ENCODE measurements at regions not wholly inside any gene's neighbourhood (a gene's known extent, or its start where the extent isn't known, plus 50 kb on each side); places are given as distances from the start of the nearest gene placed in this dataset.

GRCh38 chr5:165448753-165449152 is 1943.3 kb downstream of the MAT2B start:
- Histone ChIP-seq H3K4me3 (ENCODE audit: insufficient read depth, low read depth, low read length) (no peak overlapping the region), H3K36me3 (replicated peaks; ENCODE audit: control insufficient read depth, insufficient read depth, low read length) (no peaks in the 10 kb centered on the region), H3K27me3 (ENCODE audit: control insufficient read depth, insufficient read depth, low read length) (no peaks in the 10 kb centered on the region)
- no peak for DNase-seq

DNA sequence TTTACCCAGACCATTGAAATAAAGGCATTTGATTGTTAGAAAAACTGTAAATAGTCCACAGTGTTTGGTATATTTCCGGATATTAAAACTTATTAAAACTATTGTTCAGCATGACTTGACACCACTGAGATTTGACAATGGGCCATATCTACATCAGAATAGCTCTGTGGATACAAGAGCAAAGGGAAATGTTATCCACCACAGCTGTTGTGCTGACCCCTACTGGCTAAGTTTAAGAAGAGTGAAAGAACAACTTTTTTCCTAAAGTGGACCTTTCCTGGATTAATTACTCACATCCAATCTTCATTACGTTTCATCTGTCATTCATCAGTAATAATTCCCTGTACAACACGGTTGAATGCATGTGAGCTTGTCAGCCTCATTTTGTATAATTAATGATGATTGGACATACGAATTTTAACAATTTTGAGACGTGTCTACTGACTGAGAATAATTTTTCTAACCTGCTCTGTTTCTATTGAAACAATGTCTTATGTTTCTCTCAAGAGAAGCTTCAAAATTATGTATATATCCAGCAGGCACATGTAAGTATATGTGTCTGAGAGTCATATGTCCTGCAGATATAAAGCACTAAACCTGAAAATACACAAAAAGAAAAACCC is 1952.6 kb downstream of the MAT2B start:
- no peaks in the 10 kb centered on the region for H3K36me3 ChIP-seq (replicated peaks; ENCODE audit: control insufficient read depth, insufficient read depth, low read length)
- no peaks in the 10 kb centered on the region for H3K27me3 ChIP-seq (ENCODE audit: control insufficient read depth, insufficient read depth, low read length)
- peak; percentile 21 for DNase-seq
- H3K4me3 ChIP-seq (ENCODE audit: insufficient read depth, low read depth, low read length): no peak overlapping the region

DNA sequence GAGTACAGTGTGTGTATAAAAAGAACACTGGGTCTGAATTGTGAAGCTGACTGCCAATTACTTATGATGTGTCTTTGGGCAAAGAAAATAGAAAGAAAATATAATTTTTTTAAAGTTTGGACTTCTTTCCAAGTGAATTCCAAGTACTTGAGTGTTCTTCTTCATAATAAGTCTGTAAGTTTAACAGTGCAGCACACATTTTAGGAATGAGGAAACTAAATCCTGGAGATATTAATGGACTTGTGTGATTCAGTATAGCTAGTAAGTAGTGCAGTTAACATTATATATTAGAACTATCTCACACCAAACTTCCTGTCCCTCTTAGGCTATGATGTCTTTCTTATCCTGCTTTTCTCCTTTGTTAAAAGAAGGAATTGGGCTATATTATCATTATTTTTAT is 1953.8 kb downstream of the MAT2B start:
- H3K27me3 ChIP-seq (ENCODE audit: control insufficient read depth, insufficient read depth, low read length): no peaks in the 10 kb centered on the region
- no peak for DNase-seq

GRCh38 chr5:165460911-165461310 is 1955.5 kb downstream of the MAT2B start:
- DNase-seq: no peak
- H3K4me3 ChIP-seq (ENCODE audit: insufficient read depth, low read depth, low read length): no peak overlapping the region
- H3K36me3 ChIP-seq (replicated peaks; ENCODE audit: control insufficient read depth, insufficient read depth, low read length): no peaks in the 10 kb centered on the region
- no peaks in the 10 kb centered on the region for H3K27me3 ChIP-seq (ENCODE audit: control insufficient read depth, insufficient read depth, low read length)

More for the DNA sequence above, 1953.8 kb downstream of the MAT2B start:
- Histone ChIP-seq H3K4me3 (ENCODE audit: insufficient read depth, low read depth, low read length) (no peak overlapping the region), H3K36me3 (replicated peaks; ENCODE audit: control insufficient read depth, insufficient read depth, low read length) (no peaks in the 10 kb centered on the region)

DNA sequence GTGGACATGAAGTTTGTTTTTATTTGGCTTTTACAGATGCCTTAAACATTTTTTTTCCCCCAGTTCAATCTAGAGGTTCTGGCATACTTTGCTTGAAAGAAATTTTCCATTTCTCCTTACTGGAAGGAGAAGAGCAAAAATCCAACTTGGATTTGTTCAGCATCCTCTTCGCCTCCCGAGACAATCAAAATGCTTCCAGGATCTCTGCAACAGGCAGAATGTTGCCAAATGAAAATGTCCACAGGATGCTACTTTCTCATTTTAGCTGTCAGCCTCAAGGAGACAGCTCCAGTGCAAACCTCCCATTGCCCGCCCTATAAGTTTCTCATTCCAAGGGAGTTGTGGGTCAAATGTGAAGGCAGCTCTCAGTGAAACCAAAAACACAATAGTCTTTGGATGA is 1972.1 kb downstream of the MAT2B start:
- H3K4me3 ChIP-seq (ENCODE audit: insufficient read depth, low read depth, low read length): no peak overlapping the region
- no peaks in the 10 kb centered on the region for H3K36me3 ChIP-seq (replicated peaks; ENCODE audit: control insufficient read depth, insufficient read depth, low read length)
- DNase-seq: no peak
- H3K27me3 ChIP-seq (ENCODE audit: control insufficient read depth, insufficient read depth, low read length): no peaks in the 10 kb centered on the region

GRCh38 chr5:165495829-165496380 is 1990.5 kb downstream of the MAT2B start:
- Histone ChIP-seq H3K4me3 (ENCODE audit: insufficient read depth, low read depth, low read length) (no peak overlapping the region), H3K27me3 (ENCODE audit: control insufficient read depth, insufficient read depth, low read length) (no peaks in the 10 kb centered on the region), H3K36me3 (replicated peaks; ENCODE audit: control insufficient read depth, insufficient read depth, low read length) (no peaks in the 10 kb centered on the region)
- DNase-seq: no peak

GRCh38 chr5:165497707-165498106 is 1992.3 kb downstream of the MAT2B start:
- DNase-seq: peak; percentile 45
- H3K27me3 ChIP-seq (ENCODE audit: control insufficient read depth, insufficient read depth, low read length): no peaks in the 10 kb centered on the region
- H3K4me3 ChIP-seq (ENCODE audit: insufficient read depth, low read depth, low read length): no peak overlapping the region
- H3K36me3 ChIP-seq (replicated peaks; ENCODE audit: control insufficient read depth, insufficient read depth, low read length): no peaks in the 10 kb centered on the region

- H3K27me3 ChIP-seq (ENCODE audit: control insufficient read depth, insufficient read depth, low read length): no peaks in the 10 kb centered on the region
- no peaks in the 10 kb centered on the region for H3K36me3 ChIP-seq (replicated peaks; ENCODE audit: control insufficient read depth, insufficient read depth, low read length)
- DNase-seq: no peak
- H3K4me3 ChIP-seq (ENCODE audit: insufficient read depth, low read depth, low read length): no peak overlapping the region
Measured at GRCh38 chr5:165502893-165503691, 1997.7 kb downstream of the MAT2B start.

DNA sequence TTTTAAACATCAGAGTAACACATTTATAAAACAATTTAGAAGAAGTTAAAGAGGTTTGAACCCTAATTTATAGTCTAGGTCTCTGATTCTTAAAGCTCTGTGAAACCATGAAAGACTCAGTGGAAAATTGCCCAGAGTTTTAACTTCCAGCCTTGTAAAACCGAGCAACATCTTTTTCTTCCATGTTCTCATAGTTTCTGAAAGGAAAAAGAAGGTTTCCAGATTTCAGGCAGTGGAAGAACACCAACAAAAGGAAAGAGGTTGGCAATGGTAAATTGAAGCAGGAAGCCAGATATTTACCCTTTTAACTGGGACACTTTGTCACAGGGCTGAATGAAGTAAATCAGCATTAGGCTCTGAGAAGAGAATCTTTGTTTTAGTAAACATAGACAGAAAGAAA is 1999.3 kb downstream of the MAT2B start:
- DNase-seq: no peak
- H3K4me3 ChIP-seq (ENCODE audit: insufficient read depth, low read depth, low read length): no peak overlapping the region
- no peaks in the 10 kb centered on the region for H3K27me3 ChIP-seq (ENCODE audit: control insufficient read depth, insufficient read depth, low read length)
- no peaks in the 10 kb centered on the region for H3K36me3 ChIP-seq (replicated peaks; ENCODE audit: control insufficient read depth, insufficient read depth, low read length)

- Histone ChIP-seq H3K4me3 (ENCODE audit: insufficient read depth, low read depth, low read length) (no peak overlapping the region), H3K36me3 (replicated peaks; ENCODE audit: control insufficient read depth, insufficient read depth, low read length) (no peaks in the 10 kb centered on the region), H3K27me3 (ENCODE audit: control insufficient read depth, insufficient read depth, low read length) (no peaks in the 10 kb centered on the region)
- DNase-seq: no peak
Measured at GRCh38 chr5:165508286-165508685, 2002.9 kb downstream of the MAT2B start.

DNA sequence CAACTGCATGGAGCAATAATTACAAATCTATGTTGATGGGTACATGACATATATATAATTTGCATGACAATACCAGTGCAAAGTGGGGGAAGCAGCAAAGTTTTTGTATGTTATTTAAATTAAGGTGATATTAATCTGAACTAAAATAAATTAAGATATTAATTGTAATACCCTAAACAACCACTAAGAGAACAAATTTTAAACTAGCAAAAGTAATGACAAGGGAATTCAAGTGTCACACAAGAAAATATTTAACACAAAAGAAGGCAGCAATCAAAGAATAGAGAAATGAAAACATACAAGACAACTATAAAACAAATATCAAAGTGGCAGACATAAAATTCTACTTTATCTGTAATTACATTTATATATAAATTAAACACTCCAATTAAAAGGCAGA is 2003.4 kb downstream of the MAT2B start:
- no peak overlapping the region for H3K4me3 ChIP-seq (ENCODE audit: insufficient read depth, low read depth, low read length)
- H3K36me3 ChIP-seq (replicated peaks; ENCODE audit: control insufficient read depth, insufficient read depth, low read length): no peaks in the 10 kb centered on the region
- no peak for DNase-seq
- no peaks in the 10 kb centered on the region for H3K27me3 ChIP-seq (ENCODE audit: control insufficient read depth, insufficient read depth, low read length)

- H3K4me3 ChIP-seq (ENCODE audit: insufficient read depth, low read depth, low read length): no peak overlapping the region
- no peaks in the 10 kb centered on the region for H3K27me3 ChIP-seq (ENCODE audit: control insufficient read depth, insufficient read depth, low read length)
- DNase-seq: no peak
- no peaks in the 10 kb centered on the region for H3K36me3 ChIP-seq (replicated peaks; ENCODE audit: control insufficient read depth, insufficient read depth, low read length)
Measured at GRCh38 chr5:165521816-165522610, 2016.6 kb downstream of the MAT2B start.

DNA sequence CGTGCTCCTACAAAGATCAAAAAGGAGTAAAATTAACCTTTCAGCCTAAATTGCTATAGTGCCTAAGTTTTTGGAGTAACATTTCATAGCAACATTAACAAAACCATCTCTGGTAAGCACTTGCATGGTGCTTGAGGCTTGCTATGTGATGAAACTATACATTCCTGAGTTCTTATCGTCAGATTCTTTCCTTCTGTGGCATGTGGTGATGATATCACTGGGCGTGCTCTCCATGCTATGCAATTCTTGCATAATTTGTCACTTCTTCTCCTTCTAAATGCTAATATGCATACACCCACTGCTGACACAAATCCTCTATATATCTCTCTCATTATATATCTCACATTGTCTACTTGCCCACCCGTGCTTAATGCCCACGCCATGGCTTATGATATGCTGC is 2019.9 kb downstream of the MAT2B start:
- no peaks in the 10 kb centered on the region for H3K27me3 ChIP-seq (ENCODE audit: control insufficient read depth, insufficient read depth, low read length)
- H3K36me3 ChIP-seq (replicated peaks; ENCODE audit: control insufficient read depth, insufficient read depth, low read length): no peaks in the 10 kb centered on the region
- no peak for DNase-seq
- no peak overlapping the region for H3K4me3 ChIP-seq (ENCODE audit: insufficient read depth, low read depth, low read length)

DNA sequence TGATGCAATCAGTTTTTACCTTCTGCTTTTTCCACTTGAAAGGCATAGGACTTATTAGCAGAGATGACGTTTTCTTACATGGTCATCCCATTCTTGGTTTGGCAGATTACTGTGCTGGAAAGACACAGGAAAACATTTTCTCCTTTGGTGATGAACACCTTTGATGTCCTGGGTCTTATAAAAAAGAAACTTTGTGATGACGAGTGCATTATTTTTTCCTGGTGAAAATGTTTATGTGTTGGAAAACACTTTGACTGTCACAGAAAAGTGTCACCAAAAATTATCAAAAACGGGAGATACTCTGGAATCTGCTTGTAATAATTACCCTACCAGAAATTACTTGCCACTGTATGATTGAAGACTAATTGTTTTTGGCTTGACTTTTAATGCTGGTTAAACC is 2020.9 kb downstream of the MAT2B start:
- Histone ChIP-seq H3K4me3 (ENCODE audit: insufficient read depth, low read depth, low read length) (no peak overlapping the region), H3K27me3 (ENCODE audit: control insufficient read depth, insufficient read depth, low read length) (no peaks in the 10 kb centered on the region), H3K36me3 (replicated peaks; ENCODE audit: control insufficient read depth, insufficient read depth, low read length) (no peaks in the 10 kb centered on the region)
- no peak for DNase-seq

- DNase-seq: no peak
- Histone ChIP-seq H3K36me3 (replicated peaks; ENCODE audit: control insufficient read depth, insufficient read depth, low read length) (no peaks in the 10 kb centered on the region), H3K4me3 (ENCODE audit: insufficient read depth, low read depth, low read length) (no peak overlapping the region), H3K27me3 (ENCODE audit: control insufficient read depth, insufficient read depth, low read length) (no peaks in the 10 kb centered on the region)
Measured at GRCh38 chr5:165527577-165527976, 2022.2 kb downstream of the MAT2B start.
